ENCODE measurements at regions not wholly inside any gene's neighbourhood (a gene's known extent, or its start where the extent isn't known, plus 50 kb on each side); places are given as distances from the start of the nearest gene placed in this dataset.

DNA sequence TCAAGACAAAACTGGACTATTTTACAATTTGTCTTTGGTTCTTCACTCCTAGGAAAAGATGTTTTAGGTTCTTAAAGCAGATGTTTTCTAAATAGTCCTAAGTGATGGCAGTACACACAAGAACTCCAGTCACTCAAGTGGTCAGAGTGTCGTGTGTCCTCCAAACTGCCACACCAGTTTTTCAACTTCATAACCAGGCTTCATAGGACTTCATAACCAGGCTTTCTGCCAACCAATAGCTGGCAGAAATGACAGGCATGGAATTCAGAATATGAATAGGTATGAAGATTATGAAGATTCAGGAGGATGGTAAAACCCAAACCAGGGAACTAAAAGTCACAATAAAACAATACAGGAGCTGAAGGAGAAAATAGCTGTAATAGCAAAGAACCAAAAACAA, 721.2 kb upstream of the SEMA3D start:
- no peaks in the 10 kb centered on the region for H3K79me1 ChIP-seq (ENCODE audit: low read depth, low read length)
- no peak overlapping the region for H2BK20ac ChIP-seq (ENCODE audit: low read length)
- no peak overlapping the region for H4K91ac ChIP-seq (replicated peaks; ENCODE audit: insufficient read length, low read length)
- no peak overlapping the region for H3K14ac ChIP-seq (ENCODE audit: insufficient read length)
- no peak overlapping the region for H3K9ac ChIP-seq (replicated peaks in 1 of 4; ENCODE audit: extremely low read depth in 1 of 4, low read depth in 3 of 4, low read length in 3 of 4)
- H2AK5ac ChIP-seq (ENCODE audit: low read depth, low read length), result no peak overlapping the region
- no peaks in the 10 kb centered on the region for H3K79me2 ChIP-seq (ENCODE audit: control insufficient read depth in 1 of 2, insufficient read depth in 2 of 2, low read length in 2 of 2)
- H2BK120ac ChIP-seq (replicated peaks; ENCODE audit: low read depth, low read length), result no peak overlapping the region
- H3K23me2 ChIP-seq (ENCODE audit: low read depth, low read length), result no peaks in the 10 kb centered on the region
- no peaks in the 10 kb centered on the region for H3K9me3 ChIP-seq (ENCODE audit: insufficient read depth in 2 of 2, low read depth in 1 of 2, low read length in 1 of 2)
- H3K36me3 ChIP-seq (ENCODE audit: control insufficient read depth in 2 of 4, insufficient read depth in 4 of 4, low read length in 3 of 4), result no peaks in the 10 kb centered on the region
- no peak overlapping the region for H3K18ac ChIP-seq (ENCODE audit: extremely low read depth, low read length)
- CTCF ChIA-PET (ENCODE audit: partially characterized antibody), result no interaction called here
- no peak for FAIRE-seq
- H3K56ac ChIP-seq (replicated peaks; ENCODE audit: insufficient read length, low read depth, low read length), result no peak overlapping the region
- H3K23ac ChIP-seq (ENCODE audit: insufficient read length), result no peak overlapping the region
- no peak overlapping the region for H4K5ac ChIP-seq (ENCODE audit: insufficient read length, low read depth, low read length)
- TF ChIP-seq RBBP5 (IDR thresholded peaks at IDR 0.05; ENCODE audit: borderline replicate concordance, low read depth, low read length) (no peak), TBP (IDR thresholded peaks at IDR 0.05; ENCODE audit: low read depth, low read length) (no peak), SUZ12 (IDR thresholded peaks at IDR 0.05; ENCODE audit: low read length) (no peak), SAP30 (IDR thresholded peaks at IDR 0.05; ENCODE audit: insufficient read depth, insufficient replicate concordance, low read length) (no peak), EGR1 (IDR thresholded peaks at IDR 0.05; ENCODE audit: borderline replicate concordance, low read depth, low read length) (no peak), CHD2 (IDR thresholded peaks at IDR 0.05; ENCODE audit: low read length) (no peak), RXRA (IDR thresholded peaks at IDR 0.05; ENCODE audit: insufficient read depth, low read depth, low read length) (no peak), POU5F1 (IDR thresholded peaks at IDR 0.05; ENCODE audit: low read depth, low read length) (no peak), SIX5 (IDR thresholded peaks at IDR 0.05; ENCODE audit: low read depth, low read length) (no peak), POLR2AphosphoS5 (IDR thresholded peaks at IDR 0.05; ENCODE audit: low read depth, low read length) (no peak), ZNF274 (IDR thresholded peaks at IDR 0.05; ENCODE audit: borderline replicate concordance, extremely low read depth, low read length) (no peak), GTF2F1 (IDR thresholded peaks at IDR 0.05; ENCODE audit: borderline replicate concordance, low read depth, low read length) (no peak), SP2 (IDR thresholded peaks at IDR 0.05; ENCODE audit: low read length) (no peak), GABPA (IDR thresholded peaks at IDR 0.05; ENCODE audit: borderline replicate concordance, insufficient read depth, low read length) (no peak), SIRT6 (IDR thresholded peaks at IDR 0.05; ENCODE audit: low read length) (no peak), FOSL1 (IDR thresholded peaks at IDR 0.05; ENCODE audit: insufficient read depth, low read depth, low read length) (no peak)
- TF ChIP-seq, protein P1, sequence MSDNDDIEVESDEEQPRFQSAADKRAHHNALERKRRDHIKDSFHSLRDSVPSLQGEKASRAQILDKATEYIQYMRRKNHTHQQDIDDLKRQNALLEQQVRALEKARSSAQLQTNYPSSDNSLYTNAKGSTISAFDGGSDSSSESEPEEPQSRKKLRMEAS (IDR thresholded peaks at IDR 0.05), result no peak
- POLR2A ChIA-PET (ENCODE audit: partially characterized antibody), result no interaction called here
- no peak overlapping the region for H2BK5ac ChIP-seq (ENCODE audit: low read depth, low read length)
- H2AFZ ChIP-seq (ENCODE audit: low read length), result no peak overlapping the region
- no peak overlapping the region for H3K27ac ChIP-seq (ENCODE audit: low read depth, low read length)
- no peak for DNase-seq (ENCODE audit: low read depth in 1 of 2, low spot score in 2 of 2)
- H4K8ac ChIP-seq (ENCODE audit: extremely low read depth, insufficient read depth, low read length), result no peak overlapping the region
- H4K20me1 ChIP-seq (replicated peaks in 1 of 2; ENCODE audit: control insufficient read depth in 1 of 2, insufficient read depth in 2 of 2, low read length in 2 of 2), result no peaks in the 10 kb centered on the region
- no peak overlapping the region for H3K4me2 ChIP-seq (ENCODE audit: insufficient read depth in 1 of 2, low read depth in 2 of 2, low read length in 2 of 2)
- no peak overlapping the region for H3K4me3 ChIP-seq (ENCODE audit: extremely low read depth in 1 of 4, insufficient read depth in 2 of 4, low read depth in 3 of 4, low read length in 4 of 4)
- no peaks in the 10 kb centered on the region for H3K4me1 ChIP-seq (replicated peaks in 1 of 4; ENCODE audit: control insufficient read depth in 3 of 4, insufficient read depth in 4 of 4, low read length in 3 of 4)
- WGBS, 2 experiments (ENCODE audit: extremely low coverage in 1 of 2, insufficient coverage in 1 of 2, insufficient read length in 1 of 2, insufficient replicate concordance in 2 of 2, low coverage in 1 of 2, low lambda C conversion rate in 2 of 2, missing lambda C conversion rate in 1 of 2), result 82% methylated on average over 1 of the region's 1 CpG; no CpG with 5 or more reads in 1 of the 2 experiments
- H3K27me3 ChIP-seq (replicated peaks in 1 of 4; ENCODE audit: control insufficient read depth in 3 of 4, extremely low read depth in 1 of 4, insufficient read depth in 3 of 4, low read length in 3 of 4), result no peaks in the 10 kb centered on the region
- H2BK12ac ChIP-seq (ENCODE audit: low read depth, low read length), result no peak overlapping the region
- no peak overlapping the region for H2BK15ac ChIP-seq (ENCODE audit: low read length)
- no peak overlapping the region for H3K4ac ChIP-seq (replicated peaks; ENCODE audit: insufficient read length, low read depth, low read length)

Measured in H1 (cell line).